GM12891 (cell line): ENCODE measurements at regions not wholly inside any gene's neighbourhood (a gene's known extent, or its start where the extent isn't known, plus 50 kb on each side); places are given as distances from the start of the nearest gene placed in this dataset.

Source experiments
- DNase-seq: peaks from one replicate; pipeline ENCODE4 v3.0.0; 2011; ENCODE audit warnings: low spot score; ENCODE audit not compliant: insufficient read length
- FAIRE-seq: peaks from 2 replicates; lab custom pipeline; 2011; peaks lifted over from hg19 to GRCh38; lab: Jason Lieb, UNC
- PAX5 ChIP-seq: IDR thresholded peaks from 2 replicates; pipeline ENCODE4 v1.6.1; 2011; ENCODE audit warnings: low read length, moderate library complexity, mild to moderate bottlenecking; ENCODE audit not compliant: insufficient read depth, severe bottlenecking
- POLR2A ChIP-seq: IDR thresholded peaks from 2 replicates; pipeline ENCODE4 v1.6.1; 2011; ENCODE audit warnings: low read depth, low read length, control low read depth
- POLR2AphosphoS5 ChIP-seq: IDR thresholded peaks from 2 replicates; pipeline ENCODE4 v1.6.1; 2011; ENCODE audit warnings: low read depth, low read length, control low read depth
- POU2F2 ChIP-seq: IDR thresholded peaks from 2 replicates; pipeline ENCODE4 v1.6.1; 2011; ENCODE audit warnings: low read depth, mild to moderate bottlenecking, control low read depth, low read length, moderate library complexity
- SPI1 ChIP-seq: IDR thresholded peaks from 2 replicates; pipeline ENCODE4 v1.6.1; 2011; ENCODE audit warnings: low read depth, low read length, control low read depth
- TAF1 ChIP-seq: IDR thresholded peaks from 2 replicates; pipeline ENCODE4 v1.6.1; 2011; ENCODE audit warnings: low read depth, low read length, control low read depth

DNA sequence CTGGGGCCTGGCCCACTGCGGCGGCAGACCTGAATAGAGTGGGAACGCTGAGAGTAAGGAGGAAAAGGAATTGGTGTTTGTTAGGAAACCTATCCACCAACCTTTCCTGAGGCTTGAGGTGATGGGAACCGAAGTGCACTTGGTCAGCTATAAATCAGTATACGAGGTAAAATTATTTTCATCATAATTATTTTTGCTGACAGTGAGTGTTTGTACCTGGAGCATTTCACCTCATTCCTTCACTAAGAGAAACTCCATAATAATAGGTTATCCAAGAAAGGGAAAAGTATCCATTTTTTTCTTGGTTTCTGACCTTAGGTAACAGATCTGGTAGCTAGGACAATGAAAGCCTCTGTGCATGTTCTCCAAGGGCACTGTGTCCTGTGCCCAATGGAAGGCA lies 138.6 kb upstream of the RGPD4 start:
- DNase-seq (no peak), FAIRE-seq (no peak)
- no peak for TF ChIP-seq PAX5
- TF ChIP-seq POU2F2: no peak
- no peak for TF ChIP-seq TAF1
- TF ChIP-seq POLR2A: no peak

- DNase-seq (no peak), FAIRE-seq (no peak)
- TF ChIP-seq SPI1 (no peak), PAX5 (no peak), POU2F2 (no peak), POLR2A (no peak), TAF1 (no peak), POLR2AphosphoS5 (no peak)
Observed at GRCh38 chr2:107693604-107694003, 133.1 kb upstream of the RGPD4 start.

DNA sequence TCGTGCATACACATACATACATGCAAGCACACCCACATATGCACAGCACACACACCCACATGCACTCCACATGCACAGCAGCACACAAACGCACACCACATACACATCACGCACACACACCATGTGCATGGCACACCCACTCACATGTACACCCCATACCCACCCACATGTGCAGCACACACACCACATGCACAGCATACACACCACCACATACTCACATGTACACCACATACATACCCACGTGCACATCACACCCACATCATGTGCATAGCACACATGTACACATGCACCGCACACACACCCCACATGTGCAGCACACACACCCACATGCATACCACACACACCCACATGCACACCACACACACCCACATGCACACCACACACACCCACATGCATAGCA lies 132.0 kb upstream of the RGPD4 start:
- peak; percentile 62 for FAIRE-seq
- TF ChIP-seq POLR2A (no peak), PAX5 (no peak), POU2F2 (no peak), TAF1 (no peak)

GRCh38 chr2:107697385-107697784 lies 129.3 kb upstream of the RGPD4 start:
- FAIRE-seq: no peak
- no peak for DNase-seq
- no peak for TF ChIP-seq PAX5
- no peak for TF ChIP-seq SPI1
- no peak for TF ChIP-seq POLR2A
- no peak for TF ChIP-seq TAF1
- TF ChIP-seq POU2F2: no peak
- TF ChIP-seq POLR2AphosphoS5: no peak

More for the DNA sequence above, 132.0 kb upstream of the RGPD4 start:
- no peak for DNase-seq

DNA sequence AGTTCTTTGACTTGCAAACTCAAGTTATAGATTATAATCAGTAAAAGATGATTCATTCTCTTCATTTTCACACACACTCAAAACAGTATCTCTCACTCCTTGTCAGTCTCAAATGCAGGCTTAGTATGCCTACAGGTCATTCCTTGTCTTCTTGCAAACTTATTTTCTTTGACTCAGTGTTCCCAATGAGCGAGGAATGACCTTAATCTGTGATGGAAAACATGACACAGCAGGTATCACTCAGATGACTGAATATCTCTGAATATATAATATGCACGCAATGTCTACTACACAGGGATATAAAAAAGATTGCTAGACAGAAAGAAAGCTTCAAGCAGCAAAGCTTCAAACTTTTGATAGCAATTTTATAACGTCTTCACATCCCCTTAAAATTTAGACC lies 127.8 kb upstream of the RGPD4 start:
- no peak for TF ChIP-seq TAF1
- FAIRE-seq (no peak), DNase-seq (no peak)

GRCh38 chr2:107700073-107700472 lies 126.6 kb upstream of the RGPD4 start:
- TF ChIP-seq SPI1: no peak
- no peak for TF ChIP-seq POU2F2
- TF ChIP-seq POLR2AphosphoS5: no peak
- TF ChIP-seq PAX5: no peak
- TF ChIP-seq POLR2A: no peak
- no peak for DNase-seq
- no peak for FAIRE-seq

DNA sequence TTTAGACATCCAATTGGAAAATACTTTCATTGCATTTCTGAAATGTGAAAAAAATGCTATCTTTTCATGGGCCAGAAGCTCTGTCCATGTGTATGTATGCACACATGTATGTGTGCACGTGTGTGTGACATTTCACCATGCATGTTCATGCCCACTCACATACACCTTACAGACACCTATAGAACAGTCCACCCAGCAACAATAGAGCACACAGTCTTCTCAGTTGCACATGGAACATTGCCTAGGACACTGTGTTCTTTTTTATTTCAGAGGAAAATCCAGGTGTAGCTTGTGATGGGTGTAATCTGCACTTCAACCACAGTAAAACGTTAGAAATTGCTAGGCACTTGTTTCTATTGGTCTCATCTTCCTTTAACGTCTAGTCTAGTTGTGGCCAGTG lies 114.8 kb upstream of the RGPD4 start:
- no peak for TF ChIP-seq POLR2AphosphoS5
- no peak for FAIRE-seq

DNA sequence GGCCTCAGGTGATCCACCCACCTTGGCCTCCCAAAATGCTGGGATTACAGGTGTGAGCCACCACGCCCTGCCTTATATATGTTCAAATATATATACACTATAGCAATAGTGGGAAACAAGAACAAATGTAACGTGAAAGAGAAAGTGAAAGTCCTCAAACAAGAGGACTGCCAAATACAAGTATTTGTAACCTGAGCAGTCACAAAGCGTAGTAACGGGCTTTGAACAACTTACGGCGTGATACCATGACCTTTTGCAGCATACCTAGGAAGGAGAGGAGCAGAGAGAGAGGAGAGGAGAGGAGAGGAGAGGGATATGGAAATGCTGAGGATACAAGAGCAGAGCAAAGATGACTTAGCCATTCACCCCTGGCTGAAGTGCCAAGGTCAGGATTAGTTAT lies 113.8 kb upstream of the RGPD4 start:
- no peak for DNase-seq
- TF ChIP-seq POU2F2: no peak
- TF ChIP-seq POLR2A: no peak
- TF ChIP-seq SPI1: no peak
- no peak for TF ChIP-seq POLR2AphosphoS5
- no peak for TF ChIP-seq PAX5
- no peak for TF ChIP-seq TAF1
- FAIRE-seq: no peak

More for the DNA sequence above, 114.8 kb upstream of the RGPD4 start:
- DNase-seq: no peak

DNA sequence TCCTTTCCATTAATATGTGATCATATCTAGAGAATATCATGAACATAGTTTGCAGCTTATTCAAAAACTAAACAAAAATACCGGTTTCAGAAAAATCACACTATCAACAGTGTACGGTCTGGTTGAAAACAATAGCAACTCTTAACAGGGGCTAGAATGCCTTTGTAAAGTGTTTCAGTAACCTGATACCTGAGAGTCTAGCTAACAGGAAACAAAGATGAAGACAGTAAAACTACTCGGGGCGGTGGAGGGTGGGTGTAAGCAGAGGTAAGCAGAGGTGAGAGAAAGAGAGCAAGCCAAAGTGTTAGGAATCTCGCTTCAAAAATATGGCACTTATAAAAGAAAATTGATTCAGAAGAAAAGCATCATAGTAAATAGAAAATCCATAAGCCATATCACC lies 109.0 kb upstream of the RGPD4 start:
- FAIRE-seq (no peak), DNase-seq (no peak)
- TF ChIP-seq TAF1: no peak
- no peak for TF ChIP-seq POU2F2
- TF ChIP-seq POLR2AphosphoS5: no peak
- no peak for TF ChIP-seq POLR2A
- TF ChIP-seq SPI1: no peak
- no peak for TF ChIP-seq PAX5

GRCh38 chr2:107719141-107719540 lies 107.6 kb upstream of the RGPD4 start:
- TF ChIP-seq PAX5: no peak
- TF ChIP-seq TAF1: no peak
- no peak for TF ChIP-seq POU2F2
- TF ChIP-seq SPI1: no peak
- TF ChIP-seq POLR2A: no peak
- no peak for TF ChIP-seq POLR2AphosphoS5
- FAIRE-seq (no peak), DNase-seq (no peak)

- no peak for DNase-seq
- FAIRE-seq: no peak
- no peak for TF ChIP-seq POLR2A
- TF ChIP-seq POLR2AphosphoS5: no peak
- TF ChIP-seq TAF1: no peak
- TF ChIP-seq SPI1: no peak
- TF ChIP-seq POU2F2: no peak
- TF ChIP-seq PAX5: no peak
Observed at GRCh38 chr2:107719836-107720235, 106.9 kb upstream of the RGPD4 start.

DNA sequence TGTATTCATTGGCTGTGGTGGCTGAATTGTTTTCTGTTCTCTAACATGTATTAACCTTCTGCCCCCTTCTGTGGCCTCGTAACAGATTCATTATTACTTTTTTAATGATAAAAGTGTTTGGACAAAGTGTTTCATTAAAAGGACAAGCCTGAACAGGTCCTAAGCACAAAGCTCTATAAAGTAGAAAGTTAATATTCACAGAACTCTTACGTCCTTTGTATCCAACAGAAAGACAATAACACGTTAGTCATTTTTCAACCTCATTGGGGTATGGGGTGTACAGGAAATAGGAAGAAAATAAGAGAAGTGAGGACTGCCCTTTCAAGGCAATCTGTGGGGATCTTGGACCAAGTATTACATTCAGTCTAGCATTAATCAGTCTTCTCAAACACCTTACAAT lies 105.5 kb upstream of the RGPD4 start:
- TF ChIP-seq PAX5: no peak
- TF ChIP-seq POLR2A: no peak
- TF ChIP-seq TAF1: no peak
- TF ChIP-seq SPI1: no peak
- no peak for TF ChIP-seq POLR2AphosphoS5
- no peak for TF ChIP-seq POU2F2
- FAIRE-seq (no peak), DNase-seq (no peak)
